BLaER1 treated with 17β-estradiol and CSF1 and Interleukin-3, amounts not matched to agents 10 nM and 100 nM (cell line): ENCODE measurements at regions not wholly inside any gene's neighbourhood (a gene's known extent, or its start where the extent isn't known, plus 50 kb on each side); places are given as distances from the start of the nearest gene placed in this dataset.

Experiments
- H3K27ac ChIP-seq, 11 experiments: shearing (Covaris generic); formaldehyde crosslinking; 2 replicates each; pipeline ENCODE4 v1.8.1; 2022
- H3K27me3 ChIP-seq, 11 experiments: shearing (Covaris generic); formaldehyde crosslinking; 2 replicates each; pipeline ENCODE4 v1.8.1; 2022
- H3K36me3 ChIP-seq, 11 experiments: shearing (Covaris generic); formaldehyde crosslinking; 2 replicates each; pipeline ENCODE4 v1.8.1; 2022
- H3K4me1 ChIP-seq, 10 experiments: shearing (Covaris generic); formaldehyde crosslinking; 2 replicates each; pipeline ENCODE4 v1.8.1; 2022
- H3K4me2 ChIP-seq, 11 experiments: shearing (Covaris generic); formaldehyde crosslinking; 2 replicates each; pipeline ENCODE4 v1.8.1; 2022
- H3K4me3 ChIP-seq, 10 experiments: shearing (Covaris generic); formaldehyde crosslinking; 2 replicates each; pipeline ENCODE4 v1.8.1; 2022
- H3K9ac ChIP-seq, 11 experiments: shearing (Covaris generic); formaldehyde crosslinking; 2 replicates each; pipeline ENCODE4 v1.8.1; 2022
- H3K9me3 ChIP-seq, 11 experiments: shearing (Covaris generic); formaldehyde crosslinking; replicated peaks in 1 of 11; 2 replicates each; pipeline ENCODE4 v1.8.1; 2022
- H4K20me1 ChIP-seq, 11 experiments: shearing (Covaris generic); formaldehyde crosslinking; 2 replicates each; pipeline ENCODE4 v1.8.1; 2022
- Cebpa-rat ChIP-seq, 11 experiments: shearing (Covaris generic); IDR thresholded peaks; 2 replicates each; pipeline ENCODE4 v1.8.1; 2022

DNA sequence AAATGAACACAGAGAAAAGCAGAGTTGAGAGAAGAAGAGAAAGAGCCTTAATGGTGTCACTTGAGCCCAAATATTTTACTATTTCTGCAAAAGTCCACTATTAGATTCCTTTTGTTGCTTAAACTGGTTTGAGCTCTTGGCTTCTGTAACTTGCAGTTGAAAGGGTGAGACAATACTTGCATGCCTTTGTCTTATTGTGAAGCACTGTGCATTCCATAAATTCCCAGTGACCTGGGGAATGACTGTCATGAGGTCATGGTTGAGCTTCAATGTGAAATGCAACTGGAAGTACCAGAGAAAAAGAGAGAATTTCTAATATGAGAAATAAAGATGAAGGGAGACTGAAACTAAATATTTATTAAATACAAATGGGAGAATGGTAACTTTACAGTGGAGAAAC lies 310.9 kb downstream of the TDRD3 start:
- no peak overlapping the region for H3K9ac ChIP-seq
- no peak overlapping the region for H3K27ac ChIP-seq
- no peaks in the 10 kb centered on the region for H3K4me1 ChIP-seq
- H3K4me3 ChIP-seq: no peak overlapping the region
- H3K27me3 ChIP-seq: no peaks in the 10 kb centered on the region
- H4K20me1 ChIP-seq: no peaks in the 10 kb centered on the region
- H3K9me3 ChIP-seq: no peaks in the 10 kb centered on the region
- no peak for TF ChIP-seq Cebpa-rat (IDR thresholded peaks at IDR 0.05)
- H3K4me2 ChIP-seq: no peak overlapping the region
- no peaks in the 10 kb centered on the region for H3K36me3 ChIP-seq

DNA sequence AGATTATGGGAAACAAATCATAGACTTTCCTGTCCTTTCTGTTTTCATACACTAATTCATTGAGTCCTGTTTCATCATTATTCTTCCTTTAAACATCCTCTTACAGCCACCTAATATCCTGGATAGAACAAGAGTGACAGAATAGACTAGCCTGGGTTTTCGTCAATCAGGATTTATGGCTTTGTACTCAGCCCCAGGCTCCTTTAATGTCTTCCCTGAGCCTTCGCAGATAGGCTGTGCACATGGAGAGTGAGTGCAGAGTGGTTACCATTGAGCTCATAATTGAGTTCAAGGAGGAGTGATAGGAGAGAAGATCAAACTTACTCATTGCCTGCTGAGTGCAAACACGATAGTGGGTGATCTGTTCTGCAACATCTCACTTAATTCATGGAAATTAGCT lies 304.9 kb downstream of the TDRD3 start:
- Histone ChIP-seq H3K27ac (no peak overlapping the region), H3K4me1 (no peaks in the 10 kb centered on the region), H4K20me1 (no peaks in the 10 kb centered on the region), H3K4me2 (no peak overlapping the region), H3K9me3 (no peaks in the 10 kb centered on the region), H3K36me3 (no peaks in the 10 kb centered on the region), H3K27me3 (no peaks in the 10 kb centered on the region), H3K9ac (no peak overlapping the region), H3K4me3 (no peak overlapping the region)
- TF ChIP-seq Cebpa-rat (IDR thresholded peaks at IDR 0.05): no peak

DNA sequence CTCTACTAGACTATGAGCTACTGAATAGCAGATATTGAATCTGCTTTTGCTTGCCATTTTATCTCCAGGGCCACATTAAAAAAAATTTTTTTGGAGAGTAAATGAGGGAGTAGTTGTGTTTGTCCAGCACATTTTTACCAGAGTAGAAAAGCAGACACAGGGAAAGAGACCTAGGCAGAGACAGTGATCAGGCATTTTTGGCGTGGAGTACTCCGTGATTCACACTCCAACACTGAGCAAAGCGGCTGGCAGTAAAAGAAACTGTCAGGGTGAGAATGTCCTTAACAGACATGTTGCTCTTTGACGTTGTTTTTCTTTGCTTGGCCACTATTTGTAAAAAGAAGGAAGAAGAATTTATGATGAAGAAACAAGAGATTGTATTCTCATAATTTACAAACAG lies 304.0 kb downstream of the TDRD3 start:
- H3K36me3 ChIP-seq: no peaks in the 10 kb centered on the region
- no peak overlapping the region for H3K4me2 ChIP-seq
- H3K4me3 ChIP-seq: no peak overlapping the region
- no peaks in the 10 kb centered on the region for H3K9me3 ChIP-seq
- no peak overlapping the region for H3K27ac ChIP-seq
- no peak overlapping the region for H3K9ac ChIP-seq
- no peaks in the 10 kb centered on the region for H3K4me1 ChIP-seq
- no peak for TF ChIP-seq Cebpa-rat (IDR thresholded peaks at IDR 0.05)
- H3K27me3 ChIP-seq: no peaks in the 10 kb centered on the region
- no peaks in the 10 kb centered on the region for H4K20me1 ChIP-seq

DNA sequence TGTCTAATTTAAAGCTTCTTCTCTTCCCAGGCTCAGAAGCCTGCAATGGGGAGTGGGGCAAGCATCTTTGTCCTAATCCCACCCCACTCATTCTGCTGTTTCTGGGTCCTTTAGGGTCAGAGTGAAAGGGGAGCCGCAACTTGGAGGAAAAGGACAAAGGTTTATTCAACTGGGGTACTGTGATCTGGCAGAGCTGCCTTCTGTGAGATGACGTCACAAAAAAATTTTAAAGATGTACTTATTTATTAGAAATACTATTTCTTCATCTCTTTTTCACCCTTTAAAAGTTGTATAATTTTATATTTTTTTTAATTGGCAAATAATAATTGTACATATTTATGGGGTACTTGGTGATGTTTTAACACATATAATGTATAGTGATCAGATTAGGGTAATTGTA lies 302.6 kb downstream of the TDRD3 start:
- no peak overlapping the region for H3K27ac ChIP-seq
- H3K27me3 ChIP-seq: no peaks in the 10 kb centered on the region
- no peak for TF ChIP-seq Cebpa-rat (IDR thresholded peaks at IDR 0.05)
- H3K9me3 ChIP-seq: no peaks in the 10 kb centered on the region
- no peaks in the 10 kb centered on the region for H3K36me3 ChIP-seq
- no peak overlapping the region for H3K4me3 ChIP-seq
- H4K20me1 ChIP-seq: no peaks in the 10 kb centered on the region
- H3K4me1 ChIP-seq: no peaks in the 10 kb centered on the region
- no peak overlapping the region for H3K4me2 ChIP-seq
- H3K9ac ChIP-seq: no peak overlapping the region

DNA sequence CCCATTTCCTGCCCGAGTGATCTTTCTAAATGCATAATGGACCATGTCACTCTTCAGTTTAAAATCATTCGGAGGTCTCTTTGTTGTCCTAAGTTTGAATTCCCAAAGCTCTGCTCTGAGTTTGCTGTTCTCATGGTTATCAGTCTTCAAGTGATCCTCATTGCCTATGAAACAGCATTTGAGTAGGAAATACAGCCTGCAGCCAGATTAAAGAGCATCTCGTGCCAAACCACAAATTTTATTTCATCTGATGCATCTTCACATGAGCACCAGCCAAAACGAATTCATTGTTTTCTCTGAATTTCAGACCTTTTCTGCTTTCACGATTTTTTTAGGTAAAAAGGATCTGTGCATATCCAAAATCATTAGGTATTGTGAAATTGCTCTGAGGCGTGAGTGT lies 299.6 kb downstream of the TDRD3 start:
- Histone ChIP-seq H3K9me3 (no peaks in the 10 kb centered on the region), H3K27ac (no peak overlapping the region), H3K27me3 (no peaks in the 10 kb centered on the region), H3K36me3 (no peaks in the 10 kb centered on the region), H3K9ac (no peak overlapping the region), H3K4me2 (no peak overlapping the region), H3K4me3 (no peak overlapping the region), H4K20me1 (no peaks in the 10 kb centered on the region), H3K4me1 (no peaks in the 10 kb centered on the region)
- TF ChIP-seq Cebpa-rat (IDR thresholded peaks at IDR 0.05): no peak

DNA sequence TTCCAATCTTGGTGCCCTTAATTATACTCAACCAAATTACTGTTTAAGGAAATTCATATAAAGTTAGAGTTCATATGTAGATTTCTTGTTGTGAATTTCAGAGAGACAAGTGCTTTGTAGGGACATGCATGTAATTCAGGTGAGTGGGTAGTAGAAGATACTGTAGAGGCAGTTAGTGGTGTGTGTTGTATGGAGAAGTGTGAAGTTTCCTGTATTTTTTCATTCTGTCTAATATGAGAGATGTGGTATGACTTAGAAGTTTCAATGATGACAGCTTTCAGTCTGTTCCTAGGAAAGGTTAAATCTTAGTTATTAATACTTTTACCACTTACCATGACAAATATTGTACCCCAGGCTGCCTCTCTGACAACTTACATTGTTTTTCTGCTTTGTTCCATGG lies 294.2 kb downstream of the TDRD3 start:
- Histone ChIP-seq H4K20me1 (no peaks in the 10 kb centered on the region), H3K27ac (no peak overlapping the region), H3K27me3 (no peaks in the 10 kb centered on the region), H3K4me1 (no peaks in the 10 kb centered on the region), H3K4me2 (no peak overlapping the region), H3K9me3 (peaks cover 0 to 6% (median 0%) of the 10 kb centered on the region in 11 experiments; a peak in 1 of 22 replicates), H3K4me3 (no peak overlapping the region), H3K9ac (no peak overlapping the region), H3K36me3 (no peaks in the 10 kb centered on the region)
- no peak for TF ChIP-seq Cebpa-rat (IDR thresholded peaks at IDR 0.05)

DNA sequence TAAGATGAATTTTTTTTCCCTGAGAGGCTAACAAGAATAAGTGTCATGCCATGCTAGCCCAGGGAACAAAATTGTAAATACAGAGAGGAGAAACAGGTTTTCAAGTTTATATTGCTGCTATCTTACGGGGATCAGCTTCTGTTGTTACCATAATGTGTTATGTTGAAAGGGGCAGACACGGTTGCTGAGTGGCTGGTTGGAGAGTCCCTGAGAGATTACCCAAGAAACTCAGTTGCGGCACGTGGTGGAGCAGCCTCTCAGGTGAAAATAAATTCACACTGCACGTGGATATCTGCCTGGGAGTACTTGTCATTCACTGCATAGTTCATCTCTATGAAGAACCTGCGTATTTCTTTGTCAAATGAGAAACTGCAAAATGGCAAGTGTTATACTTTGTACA lies 293.6 kb downstream of the TDRD3 start:
- Histone ChIP-seq H4K20me1 (no peaks in the 10 kb centered on the region), H3K4me2 (no peak overlapping the region), H3K4me3 (no peak overlapping the region), H3K36me3 (no peaks in the 10 kb centered on the region), H3K27ac (no peak overlapping the region), H3K4me1 (no peaks in the 10 kb centered on the region), H3K27me3 (no peaks in the 10 kb centered on the region), H3K9ac (no peak overlapping the region), H3K9me3 (peaks cover 0 to 6% (median 0%) of the 10 kb centered on the region in 11 experiments; a peak in 1 of 22 replicates)
- TF ChIP-seq Cebpa-rat (IDR thresholded peaks at IDR 0.05): no peak

DNA sequence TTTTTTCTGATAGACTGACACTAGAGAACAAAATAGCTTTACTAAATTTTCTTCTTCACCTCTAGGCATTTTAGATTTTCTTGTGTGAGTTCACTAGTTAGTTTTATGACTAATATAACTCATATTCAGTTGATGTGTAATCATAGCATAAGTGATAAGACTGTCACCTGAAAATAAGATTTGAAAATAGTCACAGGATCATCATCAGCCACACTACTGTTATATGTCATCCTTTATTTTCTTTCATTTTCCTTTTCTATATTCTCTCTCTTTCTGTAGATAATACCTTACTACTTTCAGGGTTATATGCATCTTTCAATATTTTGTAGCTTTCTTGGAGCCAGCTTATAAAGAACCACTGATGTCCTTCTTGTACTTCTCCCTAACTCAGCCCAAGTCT lies 292.6 kb downstream of the TDRD3 start:
- Histone ChIP-seq H3K4me3 (no peak overlapping the region), H3K9ac (no peak overlapping the region), H3K9me3 (peaks cover 0 to 6% (median 0%) of the 10 kb centered on the region in 11 experiments; a peak in 1 of 22 replicates), H4K20me1 (no peaks in the 10 kb centered on the region), H3K4me2 (no peak overlapping the region), H3K36me3 (no peaks in the 10 kb centered on the region), H3K4me1 (no peaks in the 10 kb centered on the region), H3K27ac (no peak overlapping the region), H3K27me3 (no peaks in the 10 kb centered on the region)
- TF ChIP-seq Cebpa-rat (IDR thresholded peaks at IDR 0.05): no peak

DNA sequence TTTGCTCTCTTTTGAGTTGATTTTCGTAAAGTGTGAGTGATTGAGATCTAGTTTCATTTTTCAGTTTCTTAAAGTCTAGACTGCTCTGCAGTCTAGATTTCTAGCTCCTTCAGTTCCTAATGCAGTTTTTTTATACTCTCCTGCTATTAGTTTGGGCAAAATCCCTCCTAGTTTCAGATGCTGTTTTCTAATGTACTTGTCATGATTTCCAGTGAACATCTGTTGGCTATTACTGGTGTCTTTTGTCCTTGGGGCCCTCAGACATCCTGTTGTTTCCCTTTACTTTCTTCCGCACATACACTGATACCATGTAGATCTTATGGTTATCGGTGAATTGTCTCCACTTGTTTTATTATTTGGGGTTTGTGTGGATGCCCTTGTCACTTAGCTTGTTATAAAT lies 292.1 kb downstream of the TDRD3 start:
- TF ChIP-seq Cebpa-rat (IDR thresholded peaks at IDR 0.05): no peak
- no peak overlapping the region for H3K4me2 ChIP-seq
- no peaks in the 10 kb centered on the region for H3K36me3 ChIP-seq
- no peaks in the 10 kb centered on the region for H3K4me1 ChIP-seq
- no peak overlapping the region for H3K27ac ChIP-seq
- H3K9me3 ChIP-seq: peaks cover 0 to 6% (median 0%) of the 10 kb centered on the region in 11 experiments; a peak in 1 of 22 replicates
- no peaks in the 10 kb centered on the region for H4K20me1 ChIP-seq
- H3K9ac ChIP-seq: no peak overlapping the region
- no peak overlapping the region for H3K4me3 ChIP-seq
- H3K27me3 ChIP-seq: no peaks in the 10 kb centered on the region

DNA sequence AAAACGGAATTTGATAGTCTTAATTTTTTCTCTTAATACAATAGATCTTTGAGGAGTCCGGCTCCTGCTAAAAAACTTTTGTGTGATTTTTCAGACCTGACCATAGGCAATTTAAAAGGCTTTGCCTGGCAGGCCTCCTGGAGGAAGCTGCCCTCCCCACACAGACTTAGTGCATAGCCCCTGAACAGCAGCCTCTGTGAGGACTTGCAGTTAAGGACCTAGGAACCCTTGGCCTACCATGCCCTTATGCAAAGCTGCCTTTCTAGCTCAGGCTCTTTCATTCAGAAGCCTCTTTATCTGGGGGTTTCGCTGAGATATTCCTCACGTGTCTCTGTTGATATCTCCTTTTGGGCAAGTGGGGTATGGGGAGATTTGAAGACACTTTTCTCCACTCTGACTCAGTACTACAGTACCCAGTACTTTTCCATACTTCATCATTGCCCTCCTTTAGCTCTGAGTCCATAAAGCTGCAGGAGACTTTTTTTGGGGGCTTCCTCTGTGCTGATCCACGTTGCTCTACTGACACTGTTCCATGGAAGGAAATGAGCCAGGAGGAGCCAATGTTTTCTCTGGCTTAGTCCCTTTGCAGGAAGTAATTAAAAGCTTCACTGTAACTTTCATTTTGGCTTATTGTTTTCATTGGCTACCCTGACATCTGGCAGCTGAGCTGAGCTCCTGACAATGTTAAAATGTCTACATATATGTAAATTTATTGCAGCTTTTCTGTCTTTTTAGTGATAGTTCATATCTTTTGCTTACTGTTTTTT lies 283.1 kb downstream of the TDRD3 start:
- Histone ChIP-seq H3K36me3 (no peaks in the 10 kb centered on the region), H3K9ac (no peak overlapping the region), H3K27ac (no peak overlapping the region), H3K27me3 (no peaks in the 10 kb centered on the region), H3K4me3 (no peak overlapping the region), H4K20me1 (no peaks in the 10 kb centered on the region), H3K4me2 (no peak overlapping the region), H3K4me1 (no peaks in the 10 kb centered on the region), H3K9me3 (no peaks in the 10 kb centered on the region)
- no peak for TF ChIP-seq Cebpa-rat (IDR thresholded peaks at IDR 0.05)
